Uterus (tissue), 2 donors: ENCODE measurements at regions not wholly inside any gene's neighbourhood (a gene's known extent, or its start where the extent isn't known, plus 50 kb on each side); places are given as distances from the start of the nearest gene placed in this dataset.

Source experiments
- POLR2A ChIP-seq, 2 donors: fragments of 450-650 bp; IDR thresholded peaks; one replicate each; pipeline ENCODE4 v1.6.1; 2016; ENCODE audit warnings: antibody characterized with exemption in 2 of 2, mild to moderate bottlenecking in 1 of 2, moderate library complexity in 1 of 2
- TF ChIP-seq, protein P1 (sequence below), 4 experiments: fragments of 200-600 bp in 2 of 4; fragments of 450-650 bp in 2 of 4; sonication (generic) in 2 of 4; IDR thresholded peaks; one replicate each; pipeline ENCODE4 v1.5.1; 2016 to 2019; ENCODE audit warnings: antibody characterized with exemption in 4 of 4, mild to moderate bottlenecking in 2 of 4, moderate library complexity in 1 of 4

DNA sequence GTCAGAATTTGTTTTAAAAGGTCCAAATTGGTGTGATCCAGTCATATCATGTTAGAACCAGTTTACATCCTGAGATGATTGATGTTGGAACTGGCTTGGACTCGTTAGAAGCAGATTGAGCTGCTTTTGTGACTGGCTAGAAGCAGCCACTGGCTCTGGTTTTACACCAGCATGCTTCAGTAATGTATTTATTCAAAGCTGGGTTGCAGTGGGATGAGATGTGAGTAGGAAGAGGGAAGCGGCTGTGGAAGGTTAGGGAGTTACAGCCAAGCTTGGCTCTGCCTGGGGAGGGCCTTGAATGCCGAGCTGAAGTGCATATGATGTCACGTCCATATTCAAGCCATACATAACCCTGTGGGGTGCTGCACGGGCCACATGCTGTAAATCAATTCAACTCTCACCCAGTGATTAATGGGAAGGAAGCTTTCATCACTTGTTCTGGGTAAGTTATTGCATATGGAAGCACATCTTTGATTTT, 104.0 kb upstream of the SMAD3 start:
- TF ChIP-seq, protein P1, sequence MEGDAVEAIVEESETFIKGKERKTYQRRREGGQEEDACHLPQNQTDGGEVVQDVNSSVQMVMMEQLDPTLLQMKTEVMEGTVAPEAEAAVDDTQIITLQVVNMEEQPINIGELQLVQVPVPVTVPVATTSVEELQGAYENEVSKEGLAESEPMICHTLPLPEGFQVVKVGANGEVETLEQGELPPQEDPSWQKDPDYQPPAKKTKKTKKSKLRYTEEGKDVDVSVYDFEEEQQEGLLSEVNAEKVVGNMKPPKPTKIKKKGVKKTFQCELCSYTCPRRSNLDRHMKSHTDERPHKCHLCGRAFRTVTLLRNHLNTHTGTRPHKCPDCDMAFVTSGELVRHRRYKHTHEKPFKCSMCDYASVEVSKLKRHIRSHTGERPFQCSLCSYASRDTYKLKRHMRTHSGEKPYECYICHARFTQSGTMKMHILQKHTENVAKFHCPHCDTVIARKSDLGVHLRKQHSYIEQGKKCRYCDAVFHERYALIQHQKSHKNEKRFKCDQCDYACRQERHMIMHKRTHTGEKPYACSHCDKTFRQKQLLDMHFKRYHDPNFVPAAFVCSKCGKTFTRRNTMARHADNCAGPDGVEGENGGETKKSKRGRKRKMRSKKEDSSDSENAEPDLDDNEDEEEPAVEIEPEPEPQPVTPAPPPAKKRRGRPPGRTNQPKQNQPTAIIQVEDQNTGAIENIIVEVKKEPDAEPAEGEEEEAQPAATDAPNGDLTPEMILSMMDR (IDR thresholded peaks at IDR 0.05), result no peak
- no peak for TF ChIP-seq POLR2A (IDR thresholded peaks at IDR 0.05)
